ENCODE measurements at regions not wholly inside any gene's neighbourhood (a gene's known extent, or its start where the extent isn't known, plus 50 kb on each side); places are given as distances from the start of the nearest gene placed in this dataset.

DNA sequence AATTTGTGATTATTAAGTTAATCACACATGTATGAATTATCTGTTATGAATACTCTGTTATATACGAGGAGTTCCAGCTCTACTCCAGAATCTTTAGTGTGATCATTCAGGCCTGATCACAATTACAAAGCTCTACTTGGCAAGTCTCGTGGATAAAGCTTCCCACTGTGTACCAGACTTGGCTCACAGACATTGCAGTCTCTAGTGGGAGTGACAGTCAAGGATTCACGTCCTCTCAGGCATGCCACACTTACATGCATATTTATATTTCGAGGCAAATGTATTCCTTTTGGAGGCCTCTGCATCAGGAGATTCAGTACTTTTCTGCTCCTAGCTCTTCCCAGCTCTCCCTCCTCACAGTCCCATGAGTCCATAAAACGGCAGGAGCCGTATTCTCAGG lies 403.4 kb upstream of the CDH7 start:
- H3K36me3 ChIP-seq (replicated peaks; ENCODE audit: control insufficient read depth, insufficient read depth, low read length) = no peaks in the 10 kb centered on the region
- DNase-seq = no peak
- no peaks in the 10 kb centered on the region for H3K27me3 ChIP-seq (ENCODE audit: control insufficient read depth, insufficient read depth, low read length)
- no peak overlapping the region for H3K4me3 ChIP-seq (ENCODE audit: insufficient read depth, low read depth, low read length)

GRCh38 chr18:65346086-65346485 lies 404.7 kb upstream of the CDH7 start:
- DNase-seq = no peak
- Histone ChIP-seq H3K4me3 (ENCODE audit: insufficient read depth, low read depth, low read length) (no peak overlapping the region), H3K27me3 (ENCODE audit: control insufficient read depth, insufficient read depth, low read length) (no peaks in the 10 kb centered on the region), H3K36me3 (replicated peaks; ENCODE audit: control insufficient read depth, insufficient read depth, low read length) (no peaks in the 10 kb centered on the region)

- no peaks in the 10 kb centered on the region for H3K36me3 ChIP-seq (replicated peaks; ENCODE audit: control insufficient read depth, insufficient read depth, low read length)
- H3K27me3 ChIP-seq (ENCODE audit: control insufficient read depth, insufficient read depth, low read length) = no peaks in the 10 kb centered on the region
- no peak for DNase-seq
- H3K4me3 ChIP-seq (ENCODE audit: insufficient read depth, low read depth, low read length) = no peak overlapping the region
Observed at GRCh38 chr18:65343571-65343970, 407.2 kb upstream of the CDH7 start.

- Histone ChIP-seq H3K4me3 (ENCODE audit: insufficient read depth, low read depth, low read length) (no peak overlapping the region), H3K27me3 (ENCODE audit: control insufficient read depth, insufficient read depth, low read length) (no peaks in the 10 kb centered on the region), H3K36me3 (replicated peaks; ENCODE audit: control insufficient read depth, insufficient read depth, low read length) (no peaks in the 10 kb centered on the region)
- DNase-seq = no peak
Observed at GRCh38 chr18:65336411-65336810, 414.4 kb upstream of the CDH7 start.

DNA sequence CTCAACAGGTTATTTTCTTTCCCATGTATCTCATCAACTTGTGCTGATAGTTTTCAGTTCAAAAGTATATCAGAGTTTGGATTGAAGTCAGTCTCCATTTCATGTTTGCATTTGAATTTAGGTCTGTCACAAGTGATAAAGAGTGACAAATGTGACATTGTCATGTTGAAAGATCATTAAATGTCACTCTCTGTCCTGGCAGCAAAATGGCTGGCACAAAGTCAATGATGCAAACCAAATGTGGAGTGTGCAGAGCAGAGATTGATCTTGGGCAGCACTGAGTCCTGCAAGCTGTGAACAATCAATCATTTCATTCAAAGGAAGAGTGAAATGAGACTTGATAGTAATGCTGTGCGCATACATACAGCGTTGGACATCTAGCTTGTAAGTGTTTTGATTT lies 421.8 kb upstream of the CDH7 start:
- Histone ChIP-seq H3K27me3 (ENCODE audit: control insufficient read depth, insufficient read depth, low read length) (no peaks in the 10 kb centered on the region), H3K4me3 (ENCODE audit: insufficient read depth, low read depth, low read length) (no peak overlapping the region), H3K36me3 (replicated peaks; ENCODE audit: control insufficient read depth, insufficient read depth, low read length) (no peaks in the 10 kb centered on the region)
- DNase-seq = no peak

GRCh38 chr18:65326805-65327204 lies 424.0 kb upstream of the CDH7 start:
- Histone ChIP-seq H3K36me3 (replicated peaks; ENCODE audit: control insufficient read depth, insufficient read depth, low read length) (no peaks in the 10 kb centered on the region), H3K27me3 (ENCODE audit: control insufficient read depth, insufficient read depth, low read length) (no peaks in the 10 kb centered on the region), H3K4me3 (ENCODE audit: insufficient read depth, low read depth, low read length) (no peak overlapping the region)
- DNase-seq = no peak

DNA sequence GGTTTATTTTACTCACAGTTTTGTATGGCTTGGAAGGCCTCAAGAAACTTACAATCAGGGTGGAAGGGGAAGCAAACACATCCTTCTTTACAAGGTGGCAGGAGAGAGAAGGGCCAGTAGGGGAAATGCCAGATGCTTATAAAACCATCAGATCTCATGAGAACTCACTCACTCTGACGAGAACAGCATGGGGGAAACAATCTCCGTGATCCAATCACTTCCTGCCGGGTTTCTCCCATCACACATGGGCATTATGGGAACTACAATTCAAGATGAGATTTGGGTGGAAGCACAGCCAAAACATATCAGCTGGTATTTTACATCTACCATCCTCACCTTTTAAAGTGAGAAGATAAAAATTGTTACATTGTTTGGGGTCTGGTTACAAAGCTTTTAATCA lies 427.9 kb upstream of the CDH7 start:
- Histone ChIP-seq H3K27me3 (ENCODE audit: control insufficient read depth, insufficient read depth, low read length) (no peaks in the 10 kb centered on the region), H3K4me3 (ENCODE audit: insufficient read depth, low read depth, low read length) (no peak overlapping the region), H3K36me3 (replicated peaks; ENCODE audit: control insufficient read depth, insufficient read depth, low read length) (no peaks in the 10 kb centered on the region)
- no peak for DNase-seq

DNA sequence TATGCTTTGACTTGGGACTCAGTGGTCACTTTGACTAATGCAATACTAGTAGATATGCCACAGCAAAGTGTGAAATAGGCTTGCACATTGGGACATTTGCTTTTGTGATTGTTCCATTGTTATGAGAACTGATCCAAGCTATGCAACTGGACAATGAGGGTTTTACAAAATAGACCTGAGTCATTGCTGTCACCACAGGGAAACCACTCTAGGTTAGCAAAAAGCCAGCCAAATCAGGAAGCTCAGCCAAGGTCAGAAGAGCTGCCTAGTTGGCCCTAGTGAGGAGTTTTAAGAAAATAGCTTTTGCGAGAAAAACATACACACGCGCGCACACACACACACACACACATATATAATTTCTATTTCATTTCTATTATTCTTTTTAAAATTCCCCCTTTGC lies 452.4 kb upstream of the CDH7 start:
- Histone ChIP-seq H3K27me3 (ENCODE audit: control insufficient read depth, insufficient read depth, low read length) (no peaks in the 10 kb centered on the region), H3K4me3 (ENCODE audit: insufficient read depth, low read depth, low read length) (no peak overlapping the region), H3K36me3 (replicated peaks; ENCODE audit: control insufficient read depth, insufficient read depth, low read length) (no peaks in the 10 kb centered on the region)
- no peak for DNase-seq

- no peak for DNase-seq
- Histone ChIP-seq H3K36me3 (replicated peaks; ENCODE audit: control insufficient read depth, insufficient read depth, low read length) (no peaks in the 10 kb centered on the region), H3K27me3 (ENCODE audit: control insufficient read depth, insufficient read depth, low read length) (no peaks in the 10 kb centered on the region), H3K4me3 (ENCODE audit: insufficient read depth, low read depth, low read length) (no peak overlapping the region)
Observed at GRCh38 chr18:65288908-65289307, 461.9 kb upstream of the CDH7 start.

GRCh38 chr18:65287652-65288051 lies 463.2 kb upstream of the CDH7 start:
- H3K36me3 ChIP-seq (replicated peaks; ENCODE audit: control insufficient read depth, insufficient read depth, low read length) = no peaks in the 10 kb centered on the region
- no peak for DNase-seq
- H3K27me3 ChIP-seq (ENCODE audit: control insufficient read depth, insufficient read depth, low read length) = no peaks in the 10 kb centered on the region
- no peak overlapping the region for H3K4me3 ChIP-seq (ENCODE audit: insufficient read depth, low read depth, low read length)

GRCh38 chr18:65282096-65282495 lies 468.7 kb upstream of the CDH7 start:
- DNase-seq = no peak
- Histone ChIP-seq H3K4me3 (ENCODE audit: insufficient read depth, low read depth, low read length) (no peak overlapping the region), H3K27me3 (ENCODE audit: control insufficient read depth, insufficient read depth, low read length) (no peaks in the 10 kb centered on the region), H3K36me3 (replicated peaks; ENCODE audit: control insufficient read depth, insufficient read depth, low read length) (no peaks in the 10 kb centered on the region)

GRCh38 chr18:65279668-65280305 lies 471.0 kb upstream of the CDH7 start:
- Histone ChIP-seq H3K27me3 (ENCODE audit: control insufficient read depth, insufficient read depth, low read length) (no peaks in the 10 kb centered on the region), H3K36me3 (replicated peaks; ENCODE audit: control insufficient read depth, insufficient read depth, low read length) (no peaks in the 10 kb centered on the region), H3K4me3 (ENCODE audit: insufficient read depth, low read depth, low read length) (no peak overlapping the region)
- DNase-seq = no peak

DNA sequence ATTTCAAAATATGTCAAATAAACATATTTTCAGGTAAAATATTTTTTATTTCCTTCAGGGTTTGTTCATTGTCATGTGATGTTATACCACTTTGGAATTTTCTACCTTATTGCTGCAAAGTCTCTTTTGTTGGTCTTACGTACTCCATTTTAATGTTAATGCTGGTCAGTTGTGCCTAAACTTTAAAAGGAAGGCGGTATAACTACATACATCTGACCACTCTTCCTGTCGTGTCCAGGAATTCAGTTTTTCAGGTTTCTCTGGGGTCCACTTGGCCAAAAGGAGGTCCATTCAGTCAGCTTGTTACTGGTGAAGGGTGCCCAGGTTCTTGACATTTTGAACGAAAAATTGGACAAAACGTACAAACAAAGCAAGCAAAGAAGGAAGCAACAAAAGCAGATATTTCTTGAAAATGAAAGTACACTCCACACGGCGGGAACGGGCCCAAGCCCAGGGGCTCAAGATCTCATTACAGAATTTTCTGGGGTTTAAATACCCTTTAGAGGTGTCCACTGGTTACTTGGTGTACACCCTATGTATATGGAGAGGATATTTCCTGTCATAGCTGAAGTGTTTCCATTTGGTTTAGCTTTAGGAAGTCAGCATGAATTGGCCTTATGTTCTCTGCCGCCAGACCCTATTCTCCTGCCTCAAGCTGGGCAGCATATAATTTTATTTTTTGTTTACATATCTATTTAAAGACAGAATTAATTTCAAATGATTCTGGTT lies 471.7 kb upstream of the CDH7 start:
- no peak for DNase-seq
- no peaks in the 10 kb centered on the region for H3K27me3 ChIP-seq (ENCODE audit: control insufficient read depth, insufficient read depth, low read length)
- no peaks in the 10 kb centered on the region for H3K36me3 ChIP-seq (replicated peaks; ENCODE audit: control insufficient read depth, insufficient read depth, low read length)
- no peak overlapping the region for H3K4me3 ChIP-seq (ENCODE audit: insufficient read depth, low read depth, low read length)

DNA sequence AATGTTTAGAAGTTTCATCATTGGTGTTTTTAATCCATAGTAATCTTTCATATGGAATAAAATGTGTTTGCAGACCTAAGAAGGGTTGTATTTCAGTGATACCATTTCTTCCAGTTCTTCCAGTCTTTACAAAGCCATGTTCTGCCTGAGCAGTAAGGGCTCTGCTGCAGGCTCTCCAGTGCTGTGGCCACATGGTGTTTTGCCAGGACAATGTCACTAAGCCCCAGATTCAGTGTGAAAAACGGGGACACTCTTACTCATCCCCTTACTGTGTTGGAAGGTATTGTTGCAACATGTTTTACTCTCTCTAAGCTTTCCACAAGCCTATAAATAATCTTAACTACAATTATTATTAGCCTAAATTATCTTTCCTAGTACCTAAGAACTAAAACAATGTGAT lies 481.4 kb upstream of the CDH7 start:
- Histone ChIP-seq H3K36me3 (replicated peaks; ENCODE audit: control insufficient read depth, insufficient read depth, low read length) (no peaks in the 10 kb centered on the region), H3K27me3 (ENCODE audit: control insufficient read depth, insufficient read depth, low read length) (no peaks in the 10 kb centered on the region), H3K4me3 (ENCODE audit: insufficient read depth, low read depth, low read length) (no peak overlapping the region)
- DNase-seq = no peak

GRCh38 chr18:65265761-65266160 lies 485.1 kb upstream of the CDH7 start:
- Histone ChIP-seq H3K36me3 (replicated peaks; ENCODE audit: control insufficient read depth, insufficient read depth, low read length) (no peaks in the 10 kb centered on the region), H3K4me3 (ENCODE audit: insufficient read depth, low read depth, low read length) (no peak overlapping the region), H3K27me3 (ENCODE audit: control insufficient read depth, insufficient read depth, low read length) (no peaks in the 10 kb centered on the region)
- DNase-seq = no peak

All from H7 (cell line).